SK-N-SH treated with all-trans-retinoic acid at 6 μM for 48 hours (cell line): ENCODE measurements at regions not wholly inside any gene's neighbourhood (a gene's known extent, or its start where the extent isn't known, plus 50 kb on each side); places are given as distances from the start of the nearest gene placed in this dataset.

ENCODE experiments used
- ATAC-seq: fragments of 200-7000 bp; cut with Tn5 transposase; 3 replicates; pipeline ENCODE4 v1.9.1; 2020; ENCODE audit warnings: mild to moderate bottlenecking, moderate library complexity
- ARNTL ChIP-seq: fragments of 450-650 bp; formaldehyde crosslinking; IDR thresholded peaks from 2 replicates; pipeline ENCODE4 v1.5.0; 2020; ENCODE audit warnings: low read depth, mild to moderate bottlenecking, moderate library complexity, borderline replicate concordance
- BACH2 ChIP-seq: fragments of 250-450 bp; sonication (Bioruptor Pico); IDR thresholded peaks from 2 replicates; pipeline ENCODE4 v1.9.0; 2021; ENCODE audit warnings: mild to moderate bottlenecking, borderline replicate concordance
- CREB5 ChIP-seq: fragments of 250-450 bp; sonication (Bioruptor Pico); IDR thresholded peaks from 2 replicates; pipeline ENCODE4 v1.5.1; 2020; ENCODE audit warnings: low read depth, mild to moderate bottlenecking, moderate library complexity
- CSDC2 ChIP-seq: fragments of 250-450 bp; sonication (Bioruptor Pico); IDR thresholded peaks from 2 replicates; pipeline ENCODE4 v1.5.0; 2020; ENCODE audit warnings: mild to moderate bottlenecking, moderate library complexity
- CSRNP3 ChIP-seq: fragments of 250-450 bp; sonication (Bioruptor Pico); IDR thresholded peaks from 2 replicates; pipeline ENCODE4 v1.5.1; 2021; ENCODE audit warnings: mild to moderate bottlenecking, moderate library complexity
- ESRRG ChIP-seq: fragments of 250-450 bp; sonication (Bioruptor Pico); IDR thresholded peaks from 2 replicates; pipeline ENCODE4 v1.6.1; 2021; ENCODE audit warnings: mild to moderate bottlenecking
- GLIS3 ChIP-seq: fragments of 250-450 bp; sonication (Bioruptor Pico); IDR thresholded peaks from 2 replicates; pipeline ENCODE4 v1.5.0; 2020; ENCODE audit warnings: mild to moderate bottlenecking, moderate library complexity
- ISL1 ChIP-seq: fragments of 250-450 bp; sonication (Bioruptor Pico); IDR thresholded peaks from 2 replicates; pipeline ENCODE4 v2.1.2; 2022; ENCODE audit warnings: mild to moderate bottlenecking, moderate library complexity
- OSR1 ChIP-seq: fragments of 250-450 bp; sonication (Bioruptor Pico); IDR thresholded peaks from 2 replicates; pipeline ENCODE4 v1.8.0; 2022; ENCODE audit warnings: moderate library complexity, mild to moderate bottlenecking, inconsistent platforms
- PPARA ChIP-seq: fragments of 250-450 bp; sonication (Bioruptor Pico); IDR thresholded peaks from 2 replicates; pipeline ENCODE4 v1.5.0; 2020; ENCODE audit warnings: mild to moderate bottlenecking, borderline replicate concordance
- RARB ChIP-seq: fragments of 250-450 bp; sonication (Bioruptor Pico); IDR thresholded peaks from 2 replicates; pipeline ENCODE4 v1.8.0; 2021; ENCODE audit warnings: mild to moderate bottlenecking, moderate library complexity
- TOX ChIP-seq: fragments of 250-450 bp; sonication (Bioruptor Pico); IDR thresholded peaks from 2 replicates; pipeline ENCODE4 v1.8.0; 2021; ENCODE audit warnings: mild to moderate bottlenecking, moderate library complexity, borderline replicate concordance
- ZFP3 ChIP-seq: fragments of 250-450 bp; sonication (Bioruptor Pico); IDR thresholded peaks from 2 replicates; pipeline ENCODE4 v1.5.0; 2020; ENCODE audit warnings: mild to moderate bottlenecking, moderate library complexity
- ZFP30 ChIP-seq: fragments of 450-650 bp; formaldehyde crosslinking; IDR thresholded peaks from 2 replicates; pipeline ENCODE4 v1.5.0; 2022; ENCODE audit warnings: mild to moderate bottlenecking, moderate library complexity
- ZNF565 ChIP-seq: fragments of 450-650 bp; formaldehyde crosslinking; conservative IDR thresholded peaks from 2 replicates; pipeline ENCODE4 v1.5.0; 2020; ENCODE audit warnings: low read depth, mild to moderate bottlenecking, moderate library complexity
- ZNF70 ChIP-seq: fragments of 450-650 bp; formaldehyde crosslinking; IDR thresholded peaks from 2 replicates; pipeline ENCODE4 v1.5.0; 2020; ENCODE audit warnings: mild to moderate bottlenecking, moderate library complexity
- TF ChIP-seq, protein P1 (sequence below): fragments of 250-450 bp; sonication (Bioruptor Pico); IDR thresholded peaks from 2 replicates; pipeline ENCODE4 v1.5.0; 2020; ENCODE audit warnings: mild to moderate bottlenecking, moderate library complexity
- TF ChIP-seq, protein P2 (sequence below): fragments of 250-450 bp; sonication (Bioruptor Pico); IDR thresholded peaks from 2 replicates; pipeline ENCODE4 v1.8.0; 2020; ENCODE audit warnings: mild to moderate bottlenecking, moderate library complexity, borderline replicate concordance
- TF ChIP-seq, protein P3 (sequence below): fragments of 250-450 bp; sonication (Bioruptor Pico); IDR thresholded peaks from 2 replicates; pipeline ENCODE4 v1.8.0; 2021; ENCODE audit warnings: low read depth, mild to moderate bottlenecking, moderate library complexity, borderline replicate concordance

DNA sequence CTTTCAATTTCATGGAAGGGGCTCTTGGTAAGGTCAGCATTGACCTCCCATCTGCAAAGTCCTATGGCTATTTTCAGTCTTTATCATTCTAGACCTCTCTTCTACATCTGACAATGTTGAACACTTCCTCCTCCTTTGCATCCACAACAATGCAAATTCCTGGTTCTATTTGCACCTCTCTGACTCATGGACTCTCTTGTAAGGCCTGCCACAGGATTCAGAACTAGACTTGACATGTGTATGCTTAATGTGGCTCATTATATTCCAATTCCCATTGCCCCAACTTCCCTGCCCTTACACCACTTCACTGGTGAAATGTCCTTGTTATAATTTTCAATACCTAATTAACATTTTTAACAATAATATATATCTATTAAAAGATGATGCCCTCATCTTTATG lies 314.3 kb upstream of the FGF13 start:
- ATAC-seq = no peak
- no peak for TF ChIP-seq ISL1
- TF ChIP-seq ZNF70 (CRISPR knock-in tag) = no peak
- TF ChIP-seq, protein P1, sequence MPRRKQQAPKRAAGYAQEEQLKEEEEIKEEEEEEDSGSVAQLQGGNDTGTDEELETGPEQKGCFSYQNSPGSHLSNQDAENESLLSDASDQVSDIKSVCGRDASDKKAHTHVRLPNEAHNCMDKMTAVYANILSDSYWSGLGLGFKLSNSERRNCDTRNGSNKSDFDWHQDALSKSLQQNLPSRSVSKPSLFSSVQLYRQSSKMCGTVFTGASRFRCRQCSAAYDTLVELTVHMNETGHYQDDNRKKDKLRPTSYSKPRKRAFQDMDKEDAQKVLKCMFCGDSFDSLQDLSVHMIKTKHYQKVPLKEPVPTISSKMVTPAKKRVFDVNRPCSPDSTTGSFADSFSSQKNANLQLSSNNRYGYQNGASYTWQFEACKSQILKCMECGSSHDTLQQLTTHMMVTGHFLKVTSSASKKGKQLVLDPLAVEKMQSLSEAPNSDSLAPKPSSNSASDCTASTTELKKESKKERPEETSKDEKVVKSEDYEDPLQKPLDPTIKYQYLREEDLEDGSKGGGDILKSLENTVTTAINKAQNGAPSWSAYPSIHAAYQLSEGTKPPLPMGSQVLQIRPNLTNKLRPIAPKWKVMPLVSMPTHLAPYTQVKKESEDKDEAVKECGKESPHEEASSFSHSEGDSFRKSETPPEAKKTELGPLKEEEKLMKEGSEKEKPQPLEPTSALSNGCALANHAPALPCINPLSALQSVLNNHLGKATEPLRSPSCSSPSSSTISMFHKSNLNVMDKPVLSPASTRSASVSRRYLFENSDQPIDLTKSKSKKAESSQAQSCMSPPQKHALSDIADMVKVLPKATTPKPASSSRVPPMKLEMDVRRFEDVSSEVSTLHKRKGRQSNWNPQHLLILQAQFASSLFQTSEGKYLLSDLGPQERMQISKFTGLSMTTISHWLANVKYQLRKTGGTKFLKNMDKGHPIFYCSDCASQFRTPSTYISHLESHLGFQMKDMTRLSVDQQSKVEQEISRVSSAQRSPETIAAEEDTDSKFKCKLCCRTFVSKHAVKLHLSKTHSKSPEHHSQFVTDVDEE (CRISPR knock-in tag) = no peak
- TF ChIP-seq CSRNP3 (CRISPR knock-in tag) = no peak
- TF ChIP-seq BACH2 = no peak
- TF ChIP-seq, protein P2, sequence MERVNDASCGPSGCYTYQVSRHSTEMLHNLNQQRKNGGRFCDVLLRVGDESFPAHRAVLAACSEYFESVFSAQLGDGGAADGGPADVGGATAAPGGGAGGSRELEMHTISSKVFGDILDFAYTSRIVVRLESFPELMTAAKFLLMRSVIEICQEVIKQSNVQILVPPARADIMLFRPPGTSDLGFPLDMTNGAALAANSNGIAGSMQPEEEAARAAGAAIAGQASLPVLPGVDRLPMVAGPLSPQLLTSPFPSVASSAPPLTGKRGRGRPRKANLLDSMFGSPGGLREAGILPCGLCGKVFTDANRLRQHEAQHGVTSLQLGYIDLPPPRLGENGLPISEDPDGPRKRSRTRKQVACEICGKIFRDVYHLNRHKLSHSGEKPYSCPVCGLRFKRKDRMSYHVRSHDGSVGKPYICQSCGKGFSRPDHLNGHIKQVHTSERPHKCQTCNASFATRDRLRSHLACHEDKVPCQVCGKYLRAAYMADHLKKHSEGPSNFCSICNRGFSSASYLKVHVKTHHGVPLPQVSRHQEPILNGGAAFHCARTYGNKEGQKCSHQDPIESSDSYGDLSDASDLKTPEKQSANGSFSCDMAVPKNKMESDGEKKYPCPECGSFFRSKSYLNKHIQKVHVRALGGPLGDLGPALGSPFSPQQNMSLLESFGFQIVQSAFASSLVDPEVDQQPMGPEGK (CRISPR knock-in tag) = no peak
- TF ChIP-seq ZFP30 (CRISPR knock-in tag) = no peak
- no peak for TF ChIP-seq RARB (CRISPR knock-in tag)
- TF ChIP-seq, protein P3, sequence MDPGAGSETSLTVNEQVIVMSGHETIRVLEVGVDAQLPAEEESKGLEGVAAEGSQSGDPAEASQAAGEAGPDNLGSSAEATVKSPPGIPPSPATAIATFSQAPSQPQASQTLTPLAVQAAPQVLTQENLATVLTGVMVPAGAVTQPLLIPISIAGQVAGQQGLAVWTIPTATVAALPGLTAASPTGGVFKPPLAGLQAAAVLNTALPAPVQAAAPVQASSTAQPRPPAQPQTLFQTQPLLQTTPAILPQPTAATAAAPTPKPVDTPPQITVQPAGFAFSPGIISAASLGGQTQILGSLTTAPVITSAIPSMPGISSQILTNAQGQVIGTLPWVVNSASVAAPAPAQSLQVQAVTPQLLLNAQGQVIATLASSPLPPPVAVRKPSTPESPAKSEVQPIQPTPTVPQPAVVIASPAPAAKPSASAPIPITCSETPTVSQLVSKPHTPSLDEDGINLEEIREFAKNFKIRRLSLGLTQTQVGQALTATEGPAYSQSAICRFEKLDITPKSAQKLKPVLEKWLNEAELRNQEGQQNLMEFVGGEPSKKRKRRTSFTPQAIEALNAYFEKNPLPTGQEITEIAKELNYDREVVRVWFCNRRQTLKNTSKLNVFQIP = no peak
- TF ChIP-seq CREB5 (CRISPR knock-in tag) = no peak
- no peak for TF ChIP-seq OSR1 (CRISPR knock-in tag)
- TF ChIP-seq GLIS3 (CRISPR knock-in tag) = no peak
- TF ChIP-seq CSDC2 (CRISPR knock-in tag) = no peak

- TF ChIP-seq ZFP3 (CRISPR knock-in tag) (no peak), TOX (CRISPR knock-in tag) (no peak), ESRRG (CRISPR knock-in tag) (no peak), OSR1 (CRISPR knock-in tag) (no peak), PPARA (CRISPR knock-in tag) (no peak)
- TF ChIP-seq, all 23 proteins: peak for 0
- ATAC-seq = no peak
Observed at GRCh38 chrX:139023531-139023930, 312.0 kb upstream of the FGF13 start.

DNA sequence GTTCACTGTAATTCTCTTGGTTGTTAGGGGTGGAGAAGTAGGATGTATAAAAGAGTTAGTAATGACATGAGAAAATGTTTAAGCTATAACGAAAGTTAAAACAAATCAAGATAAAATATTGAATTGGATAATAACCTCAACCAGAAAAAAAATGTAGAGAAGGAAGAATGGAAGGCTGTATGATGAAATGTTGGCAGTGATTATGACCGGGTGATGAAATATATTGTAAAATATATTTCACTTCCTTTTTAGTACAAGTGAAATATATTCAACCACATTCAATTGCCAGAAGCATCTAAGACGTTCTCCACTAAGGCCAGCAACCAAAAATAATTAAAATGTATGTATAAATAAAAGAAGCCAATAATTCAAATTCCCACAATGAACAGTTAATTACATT lies 309.3 kb upstream of the FGF13 start:
- no peak for ATAC-seq
- TF ChIP-seq ZNF565 (CRISPR knock-in tag) (no peak), TOX (CRISPR knock-in tag) (no peak), CREB5 (CRISPR knock-in tag) (no peak), ARNTL (no peak), CSDC2 (CRISPR knock-in tag) (no peak), RARB (CRISPR knock-in tag) (no peak)
- TF ChIP-seq, protein P3 = no peak
